GM19395 (cell line): ENCODE measurements at regions not wholly inside any gene's neighbourhood (a gene's known extent, or its start where the extent isn't known, plus 50 kb on each side); places are given as distances from the start of the nearest gene placed in this dataset.
"Not testable (repeated sequence)": the region's sequence is repeated elsewhere in the genome, so short reads cannot be mapped to it uniquely, and the experiment has no call there.

Source experiments
- ATAC-seq: cut with Tn5 transposase; IDR thresholded peaks from one replicate; pipeline ENCODE4 v1.9.1; 2021; ENCODE audit warnings: mild to moderate bottlenecking, moderate library complexity; ENCODE audit not compliant: unreplicated experiment

DNA sequence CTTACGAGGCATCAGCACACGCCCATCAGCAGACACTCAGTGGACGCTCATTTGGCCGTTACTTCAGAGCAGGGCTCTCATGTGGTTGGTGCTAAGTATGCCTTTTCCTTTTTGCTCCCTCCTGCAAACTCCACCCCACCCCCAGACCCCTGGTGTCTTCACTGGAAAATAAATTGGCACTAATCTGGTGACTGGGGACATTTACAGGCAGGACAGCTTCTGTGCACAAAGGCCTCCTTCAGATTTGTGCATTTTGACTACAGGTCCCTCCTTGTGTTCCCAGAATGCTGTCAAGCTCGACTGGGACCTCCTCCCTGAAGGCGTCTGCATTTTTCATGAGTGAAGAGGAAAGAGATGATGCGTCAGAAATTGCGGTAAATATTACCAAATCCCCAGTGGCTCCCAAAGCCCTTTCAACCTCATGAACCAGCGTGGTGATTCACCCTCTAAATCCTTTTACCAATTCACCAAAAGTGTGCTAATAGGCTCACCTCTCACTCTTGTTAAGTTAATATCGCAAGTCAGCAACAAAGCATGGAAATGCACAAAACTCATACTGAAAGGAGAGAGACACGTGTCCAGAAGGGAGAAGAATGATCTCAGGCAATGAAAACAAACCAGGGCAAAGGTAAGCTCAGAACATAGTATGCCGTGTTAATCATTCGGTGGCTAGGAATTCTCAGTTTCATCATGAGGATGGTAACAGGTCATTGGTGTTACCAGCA is 119.0 kb downstream of the NKX6-1 start:
- no peak for ATAC-seq

DNA sequence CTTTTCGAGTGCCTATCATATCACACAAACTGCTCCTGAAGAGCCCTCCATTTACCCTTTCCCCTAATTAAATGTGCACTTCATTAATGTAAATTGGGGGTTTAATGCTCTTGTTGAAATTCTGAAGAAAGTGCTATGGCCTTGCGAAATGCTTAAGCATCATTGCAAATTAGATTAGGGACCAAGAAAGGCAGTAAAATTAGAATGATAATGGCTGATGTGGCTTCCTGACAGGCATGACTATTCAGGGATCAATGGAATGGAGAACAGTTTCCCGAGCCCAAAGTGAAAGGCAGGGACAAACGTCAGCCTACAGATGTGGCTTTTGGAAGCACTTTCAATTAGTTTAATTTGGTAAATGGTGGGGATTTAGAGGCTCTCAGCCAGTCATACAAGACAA is 120.1 kb downstream of the NKX6-1 start:
- ATAC-seq: no peak

DNA sequence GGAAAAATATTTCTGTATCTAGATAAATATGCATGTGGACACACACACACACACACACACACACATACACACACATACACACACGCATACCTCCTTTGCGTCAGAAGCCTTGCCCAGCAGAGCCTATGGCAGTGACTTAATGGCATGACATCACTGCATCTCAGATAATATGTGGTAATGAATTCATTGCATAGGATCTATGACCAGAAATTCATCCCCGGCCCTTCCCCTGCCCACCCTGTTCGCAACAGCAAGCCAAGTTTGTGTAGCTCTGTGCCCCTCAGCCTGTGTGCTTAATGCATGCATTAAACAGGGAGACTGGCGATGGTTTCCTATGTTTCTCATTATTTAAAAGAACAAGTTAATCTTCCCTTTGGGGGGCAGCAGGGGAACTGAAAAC is 120.7 kb downstream of the NKX6-1 start:
- ATAC-seq: no peak

DNA sequence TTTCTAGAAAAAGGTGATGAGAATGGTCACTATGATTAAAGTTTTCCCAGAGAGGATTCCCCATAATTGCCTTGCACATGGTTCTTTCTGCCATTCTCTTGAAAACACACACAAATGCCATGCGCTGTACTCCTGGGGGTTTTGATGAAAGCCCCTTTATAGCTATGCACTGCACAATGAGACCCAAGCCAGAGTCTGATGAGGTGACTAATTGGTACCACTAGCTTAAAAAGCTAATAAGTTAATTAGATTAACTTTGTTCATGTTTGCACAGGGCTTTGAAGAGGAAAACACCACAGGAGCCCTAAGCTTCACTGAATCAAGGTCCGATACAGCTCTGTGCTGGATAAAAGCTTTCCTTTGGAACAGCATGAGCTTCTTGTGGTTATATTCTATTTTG is 132.2 kb downstream of the NKX6-1 start:
- ATAC-seq: no peak

DNA sequence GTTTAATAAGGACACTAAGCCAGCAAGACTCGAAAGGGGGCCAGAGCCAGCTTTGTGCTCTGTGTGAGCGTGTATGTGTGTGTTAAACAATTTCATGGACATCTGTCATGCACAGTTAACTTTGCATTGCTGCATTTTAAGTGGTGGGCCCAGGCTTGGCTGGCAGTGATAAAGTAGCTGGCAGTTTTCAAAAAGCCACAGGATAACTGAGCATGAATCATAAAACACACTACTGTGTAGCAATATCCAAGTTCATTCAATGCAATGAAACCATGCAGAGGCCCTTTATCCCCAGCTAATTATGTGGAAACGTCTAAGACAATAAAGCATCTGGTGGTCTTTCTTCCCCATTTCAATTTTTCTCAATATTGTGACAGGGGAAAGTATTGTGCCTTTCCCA is 132.9 kb downstream of the NKX6-1 start:
- ATAC-seq: no peak

DNA sequence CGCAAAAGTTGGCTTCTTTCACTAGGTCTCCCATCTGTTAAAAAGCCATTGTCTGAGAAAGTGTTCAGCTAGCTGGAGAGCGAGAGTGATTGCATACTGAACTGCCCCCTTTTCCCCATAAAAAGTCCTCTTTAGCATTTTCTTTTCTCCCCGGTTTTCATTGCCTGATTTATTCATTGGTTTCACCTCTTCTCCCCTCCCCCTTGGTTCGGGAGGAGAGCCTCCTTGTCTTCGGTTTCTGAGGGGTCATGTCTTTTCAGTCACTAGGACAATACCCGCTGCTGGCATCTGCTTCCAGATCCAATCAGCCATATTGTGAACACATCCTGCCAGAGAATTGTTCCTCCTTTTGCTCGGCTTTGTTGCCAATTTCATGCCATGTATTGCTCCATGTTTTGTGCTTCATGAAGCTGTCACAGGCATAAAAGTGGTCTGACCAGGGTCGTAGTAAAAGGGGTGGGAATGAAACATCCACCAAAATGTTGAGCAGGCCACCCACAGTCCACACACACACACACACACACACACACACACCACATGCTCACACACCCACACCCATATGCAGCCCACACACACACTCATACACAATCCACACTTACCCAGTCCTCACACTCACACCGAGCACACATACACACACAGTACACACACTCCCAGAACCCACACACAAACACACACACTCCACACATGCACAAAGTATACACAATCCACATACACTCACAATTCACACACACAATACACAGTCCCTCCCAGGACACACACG is 136.0 kb downstream of the NKX6-1 start:
- no peak for ATAC-seq

DNA sequence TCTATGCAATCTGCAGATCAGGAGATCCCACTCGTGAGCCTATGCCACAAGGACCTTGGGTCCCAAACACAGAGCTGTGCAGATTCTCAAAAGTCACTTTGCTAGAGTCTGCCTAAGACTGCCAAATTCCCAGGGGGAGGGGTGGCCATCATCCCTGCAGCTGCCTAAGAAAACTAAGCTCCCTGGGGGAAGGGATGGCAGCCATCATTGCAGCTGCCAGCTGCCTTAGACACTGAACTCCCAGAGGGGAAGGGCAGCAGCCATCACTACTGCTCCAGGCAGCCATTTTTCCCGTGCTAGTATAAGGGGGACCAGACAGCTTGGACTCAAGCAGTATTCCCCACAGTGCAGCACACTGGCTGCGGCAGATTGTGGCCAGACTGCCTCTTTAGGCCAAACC is 156.9 kb downstream of the NKX6-1 start:
- no peak for ATAC-seq

DNA sequence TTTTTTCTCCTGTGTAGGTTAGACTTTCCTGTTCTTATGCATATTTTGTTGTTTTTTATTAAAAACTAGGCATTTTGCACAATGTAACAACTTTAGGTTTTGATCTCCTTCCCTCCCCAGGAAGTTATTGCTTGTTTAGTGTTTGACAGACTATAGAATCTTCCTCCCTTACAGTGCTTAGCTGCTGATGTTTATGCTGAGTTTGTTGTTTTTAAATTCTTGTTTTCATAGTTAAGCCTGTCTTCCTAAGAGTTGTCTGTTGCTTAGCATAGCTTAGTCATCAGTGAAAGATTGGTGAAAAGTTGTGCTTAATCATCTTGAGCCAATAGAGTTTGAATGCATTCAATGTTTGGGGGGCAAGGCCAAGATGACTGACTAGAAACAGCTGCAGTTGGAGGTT is 157.5 kb downstream of the NKX6-1 start:
- no peak for ATAC-seq

DNA sequence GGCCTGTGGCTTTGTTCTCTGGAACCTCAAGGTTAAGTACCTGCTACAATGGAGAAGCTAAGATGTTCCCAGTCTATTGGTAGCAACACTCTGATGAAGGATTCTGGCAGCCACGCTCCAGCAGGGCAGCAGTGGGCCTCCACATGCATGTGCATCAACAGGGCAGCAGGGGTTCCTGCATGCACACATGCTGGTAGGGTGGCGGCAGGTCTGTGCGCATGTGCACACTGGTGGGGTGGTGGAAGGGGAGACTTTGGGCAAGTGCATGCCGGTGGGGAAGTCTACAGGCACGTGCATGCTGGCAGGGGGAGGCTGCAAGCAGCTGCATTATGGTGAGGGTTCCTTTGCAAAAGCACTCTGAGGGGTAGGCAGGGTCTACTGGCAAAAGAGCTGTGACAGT is 160.7 kb downstream of the NKX6-1 start:
- no peak for ATAC-seq

DNA sequence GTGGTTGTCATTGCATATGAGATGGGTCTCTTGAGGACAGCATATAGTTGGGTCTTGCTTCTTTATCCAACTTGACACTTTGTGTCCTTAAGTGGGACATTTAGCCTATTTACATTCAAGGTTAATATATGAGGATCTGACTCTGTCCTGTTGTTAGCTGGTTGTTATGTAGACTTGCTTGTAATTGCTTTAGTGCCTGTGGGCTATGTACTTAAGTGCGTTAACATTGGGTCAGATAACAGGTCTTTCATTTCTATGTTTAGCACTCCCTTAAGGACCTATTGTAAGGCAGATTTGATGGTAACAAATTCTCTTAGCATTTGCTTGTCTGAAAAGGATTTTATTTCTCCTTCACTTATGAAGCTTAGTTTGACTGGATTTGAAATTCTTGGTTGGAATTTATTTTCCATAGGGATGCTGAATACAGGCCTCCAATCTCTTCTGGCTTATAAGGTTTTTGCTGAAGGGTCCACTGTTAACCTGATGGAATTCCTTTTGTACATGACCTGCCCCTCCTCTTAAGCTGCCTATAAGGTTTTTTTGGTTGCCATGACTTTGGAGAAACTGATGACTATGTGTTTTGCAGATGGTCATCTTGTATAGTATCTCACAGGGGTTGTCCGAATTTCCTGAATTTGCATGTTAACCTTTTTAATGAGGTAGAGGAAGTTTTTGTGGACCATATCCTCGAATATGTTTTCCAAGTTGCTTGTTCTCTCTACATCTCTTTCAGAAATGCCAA is 162.0 kb downstream of the NKX6-1 start:
- no peak for ATAC-seq

DNA sequence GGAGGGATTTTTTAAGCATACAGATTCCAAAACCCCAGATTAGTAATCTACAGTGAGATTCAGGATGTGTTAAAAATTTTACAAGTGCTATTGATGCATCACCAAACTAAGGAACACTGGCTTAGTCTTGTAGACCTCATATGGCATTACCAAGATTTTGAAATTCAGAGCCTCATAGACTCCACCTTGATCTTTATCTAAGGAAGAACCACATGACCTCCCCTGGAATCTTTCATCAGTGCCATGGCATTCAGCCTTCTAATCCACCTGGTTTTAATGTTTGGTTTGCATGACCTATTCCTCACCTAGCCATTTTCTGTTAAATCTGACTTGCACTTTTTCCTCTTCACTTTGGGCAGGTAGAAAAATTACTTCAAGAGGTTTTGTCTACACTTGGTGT is 171.6 kb downstream of the NKX6-1 start:
- no peak for ATAC-seq

DNA sequence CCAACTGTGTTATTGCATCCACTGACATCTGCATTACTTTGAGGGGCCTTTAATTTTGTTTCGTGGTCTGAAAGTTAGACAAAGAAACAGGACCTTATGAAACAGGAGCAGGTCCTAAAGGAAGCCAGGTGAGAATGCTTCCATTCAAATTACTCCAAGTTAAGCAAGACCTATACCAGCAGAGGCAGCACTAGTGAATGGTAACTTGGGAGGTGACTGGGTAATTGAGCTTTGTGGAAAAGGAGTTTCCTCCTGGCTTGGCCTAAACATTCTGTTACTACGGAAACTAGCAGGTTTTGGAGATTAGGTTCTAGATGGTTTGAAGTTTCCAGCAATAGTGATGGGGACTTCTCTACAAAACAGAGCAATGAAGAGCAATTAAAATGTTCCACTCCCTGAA is 173.5 kb downstream of the NKX6-1 start:
- ATAC-seq: no peak

DNA sequence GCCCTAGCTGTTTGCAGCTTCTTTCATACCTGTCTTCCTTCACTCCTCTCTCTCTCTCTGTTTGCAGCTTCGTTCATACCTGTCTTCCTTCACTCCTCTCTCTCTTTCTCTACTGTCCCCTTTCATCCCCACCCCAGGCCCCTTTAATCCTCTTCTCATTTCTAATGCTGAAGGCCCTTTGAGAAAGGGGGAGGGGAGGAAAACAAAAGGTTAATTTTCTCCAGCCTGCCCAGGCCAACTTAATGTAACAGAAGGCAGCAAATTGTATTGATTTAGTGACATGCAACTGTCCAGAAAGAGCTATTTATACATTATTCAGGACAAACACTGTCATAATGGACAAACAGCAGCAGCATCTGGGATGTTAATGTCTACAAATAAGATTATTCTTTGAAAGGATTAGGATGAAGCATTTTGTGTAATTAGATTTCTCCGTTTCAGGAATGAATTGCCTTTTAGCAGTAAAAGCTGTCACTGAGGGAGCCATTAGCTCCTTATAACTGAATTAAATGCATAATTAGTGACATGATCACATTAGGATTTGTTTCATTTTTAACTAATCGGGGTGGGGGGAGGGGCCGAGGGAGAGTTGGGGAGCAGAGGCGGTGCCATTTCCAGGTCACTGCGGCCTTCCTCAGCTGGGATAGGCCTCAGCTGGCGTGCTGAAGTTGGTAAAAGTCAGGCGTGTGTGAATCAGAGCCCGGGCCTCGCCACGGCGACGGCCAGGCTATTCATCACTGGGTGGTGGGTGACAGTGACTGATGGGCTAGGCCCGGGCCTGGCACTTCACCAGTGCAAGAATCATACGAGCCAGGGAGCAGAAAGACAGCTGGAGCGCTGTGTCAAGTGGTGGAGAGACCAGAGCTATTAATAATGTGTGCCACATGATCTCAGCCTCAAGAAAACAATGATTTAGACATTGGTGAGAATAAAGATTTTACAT is 174.5 kb downstream of the NKX6-1 start:
- no peak for ATAC-seq

DNA sequence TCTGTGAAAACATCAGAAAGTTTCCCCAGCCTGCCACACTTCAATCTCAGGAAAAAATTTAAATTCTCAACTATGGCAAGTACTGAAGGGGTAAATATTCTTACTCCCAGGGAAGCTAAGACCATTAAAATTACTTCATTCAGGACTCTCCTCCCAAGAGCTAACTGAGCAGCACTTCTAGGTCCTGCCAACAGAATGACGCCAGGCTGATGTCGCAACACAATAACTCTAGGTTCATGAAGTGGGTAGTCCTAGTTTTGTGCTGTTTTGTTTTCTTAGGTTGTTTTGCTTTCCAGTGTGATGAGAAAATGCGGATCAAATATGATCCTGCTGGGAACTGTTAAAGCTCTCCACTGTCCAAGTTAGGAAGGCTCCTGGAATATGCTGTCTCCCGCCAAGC is 180.0 kb downstream of the NKX6-1 start:
- no peak for ATAC-seq

DNA sequence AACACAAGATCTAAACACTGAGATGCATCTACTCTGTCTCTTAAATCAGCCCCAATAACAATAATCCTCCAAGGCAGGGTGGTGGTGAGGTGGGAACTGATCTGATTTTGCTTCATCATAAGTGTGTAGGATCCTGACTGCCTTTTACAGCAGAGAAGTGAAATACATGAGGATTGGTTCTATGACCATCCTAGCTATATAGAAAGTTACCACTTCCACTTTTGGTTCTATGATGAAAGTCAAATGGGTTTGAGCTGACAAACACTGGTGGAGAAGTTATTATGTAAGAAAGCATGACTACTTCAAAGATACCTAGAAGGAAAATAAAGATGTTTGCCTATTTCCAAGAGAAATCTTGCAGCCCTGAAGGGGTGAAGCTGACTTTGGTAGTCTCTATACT is 181.6 kb downstream of the NKX6-1 start:
- no peak for ATAC-seq

DNA sequence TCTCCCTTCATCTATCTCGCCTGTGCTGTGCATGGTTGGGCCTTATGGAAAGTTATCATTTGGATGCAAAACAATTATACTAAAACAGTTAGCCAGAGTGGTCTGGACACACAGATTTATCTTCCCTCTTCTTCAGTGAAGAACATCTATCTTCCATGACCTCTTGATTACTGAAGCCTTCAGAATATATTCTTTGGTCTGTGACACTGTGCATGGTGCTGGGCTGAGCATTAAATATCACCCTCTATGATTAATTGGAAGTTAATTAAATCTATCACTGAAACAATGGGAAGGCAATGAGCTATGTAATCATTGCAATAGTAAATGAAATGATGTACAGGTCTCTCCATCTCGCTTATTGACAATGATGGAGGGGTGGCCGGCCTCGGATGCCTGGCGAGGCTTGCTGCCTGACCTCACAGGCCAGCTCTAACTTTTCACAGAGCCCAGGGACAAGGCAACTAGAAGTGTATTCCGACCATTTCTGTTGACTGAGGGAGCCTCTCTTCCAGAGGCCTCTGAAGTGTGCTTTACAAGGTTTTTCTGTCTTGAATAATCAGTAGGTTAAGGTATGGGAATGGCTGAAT is 186.6 kb downstream of the NKX6-1 start:
- ATAC-seq: no peak

DNA sequence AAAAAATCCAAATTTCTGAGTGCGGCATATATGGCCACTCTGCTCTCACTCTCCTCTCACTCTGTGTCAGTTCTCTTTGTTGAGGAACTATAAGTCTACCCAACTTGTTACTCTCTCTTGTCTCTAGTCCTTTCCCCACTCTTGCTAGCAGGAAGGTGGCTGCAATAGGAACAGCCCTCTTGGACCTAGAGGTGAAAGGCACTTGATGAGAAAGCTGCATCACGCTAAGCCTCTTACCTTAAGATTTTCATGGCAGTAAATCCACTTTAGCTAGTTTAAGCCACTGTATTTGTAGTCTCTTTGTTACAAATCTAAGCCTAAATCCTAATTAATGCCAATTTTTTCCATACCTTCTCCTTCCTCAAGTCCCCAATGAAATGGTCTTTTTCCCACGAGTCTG is 189.9 kb downstream of the NKX6-1 start:
- ATAC-seq: no peak

DNA sequence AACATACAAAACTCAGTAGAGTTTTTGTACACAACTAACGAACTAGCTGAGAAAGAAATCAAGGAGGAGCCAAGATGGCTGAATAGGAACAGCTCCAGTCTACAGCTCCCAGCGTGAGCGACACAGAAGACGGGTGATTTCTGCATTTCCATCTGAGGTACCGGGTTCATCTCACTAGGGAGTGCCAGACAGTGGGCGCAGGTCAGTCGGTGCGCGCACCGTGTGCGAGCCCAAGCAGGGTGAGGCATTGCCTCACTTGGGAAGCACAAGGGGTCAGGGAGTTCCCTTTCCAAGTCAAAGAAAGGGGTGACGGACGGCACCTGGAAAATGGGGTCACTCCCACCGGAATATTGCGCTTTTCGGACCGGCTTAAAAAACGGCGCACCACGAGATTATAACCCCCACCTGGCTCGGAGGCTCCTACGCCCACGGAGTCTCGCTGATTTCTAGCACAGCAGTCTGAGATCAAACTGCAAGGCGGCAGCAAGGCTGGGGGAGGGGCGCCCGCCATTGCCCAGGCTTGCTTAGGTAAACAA is 200.3 kb downstream of the NKX6-1 start:
- not testable (repeated sequence) for ATAC-seq

DNA sequence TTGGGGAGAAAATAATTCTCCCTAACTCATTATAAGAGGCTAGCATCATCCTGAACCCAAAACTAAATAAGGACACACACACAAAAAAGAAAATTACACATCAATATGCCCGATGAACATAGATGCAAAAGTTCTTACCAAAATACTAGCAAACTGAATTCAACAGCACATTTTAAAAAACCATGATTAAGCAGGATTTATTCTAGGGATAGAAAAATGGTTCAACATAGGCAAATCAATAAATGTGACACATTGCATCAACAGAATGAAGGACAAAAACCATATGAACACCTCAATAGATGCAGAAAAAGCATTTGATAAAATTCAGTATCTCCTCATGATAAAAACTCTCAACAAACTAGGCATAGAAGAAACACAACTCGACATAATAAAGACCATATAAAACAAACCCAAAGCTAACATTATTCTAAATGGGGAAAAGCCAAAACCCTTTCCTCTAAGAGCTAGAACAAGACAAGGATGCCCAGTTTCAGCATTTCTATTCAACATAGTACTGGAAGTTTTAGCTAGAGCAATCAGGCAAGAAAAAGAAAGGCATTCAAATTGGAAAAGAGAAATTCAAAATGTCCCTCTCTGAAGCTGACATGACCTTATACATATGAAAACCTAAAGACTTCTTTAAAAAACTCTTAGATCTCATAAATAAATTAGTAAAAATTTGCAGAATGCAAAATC is 200.9 kb downstream of the NKX6-1 start:
- no peak for ATAC-seq

DNA sequence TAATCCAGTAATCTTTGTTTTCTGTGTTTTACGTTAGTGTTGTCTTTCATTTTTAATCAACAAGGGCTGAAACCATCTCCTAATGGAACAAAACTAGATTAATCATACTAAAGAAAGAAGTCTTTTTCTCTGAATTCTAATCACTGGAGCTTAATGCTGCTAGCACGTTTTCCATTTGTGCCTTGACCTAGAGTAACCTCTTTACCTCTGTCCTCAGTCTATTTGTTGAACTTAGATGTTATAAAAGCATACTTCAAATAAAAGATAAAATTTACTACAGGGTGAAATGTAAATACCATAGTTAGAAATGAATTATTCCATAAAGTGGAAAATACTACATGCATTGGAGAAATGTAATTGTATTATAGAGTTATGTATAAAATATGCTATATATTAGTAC is 207.1 kb downstream of the NKX6-1 start:
- ATAC-seq: no peak
